ENCODE measurements at regions not wholly inside any gene's neighbourhood (a gene's known extent, or its start where the extent isn't known, plus 50 kb on each side); places are given as distances from the start of the nearest gene placed in this dataset.
A peak's percentile ranks its signal among the peaks of the same experiment; 100 is the strongest.

DNA sequence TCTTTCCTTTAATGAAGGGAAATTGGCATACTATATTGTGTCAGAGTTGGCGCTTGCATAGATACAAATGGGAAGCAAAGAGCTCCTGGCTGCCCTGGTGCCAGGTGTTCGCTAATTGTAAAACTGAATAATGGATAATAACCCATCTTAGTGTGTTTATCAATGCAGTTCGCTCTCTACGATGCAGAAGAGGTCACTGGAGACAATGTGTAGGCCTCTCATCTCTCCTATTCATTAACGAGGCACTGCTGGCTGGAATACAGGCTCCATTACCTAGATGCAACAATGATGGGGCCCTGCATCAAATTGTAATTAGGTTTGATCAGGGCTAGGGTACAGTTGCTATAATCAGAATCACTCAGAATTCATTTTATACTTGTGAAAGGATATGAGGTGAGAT is 171.0 kb downstream of the RMI1 start:
- Histone ChIP-seq H3F3A (replicated peaks; ENCODE audit: insufficient read depth) (no peaks in the 10 kb centered on the region), H2AFZ (ENCODE audit: low read depth) (peak overlapping the region; percentile 62; the same call in 1 of the 2 replicates), H3K4me2 (no peak overlapping the region), H3K9ac (no peak overlapping the region), H3K27me3 (ENCODE audit: insufficient read depth) (no peaks in the 10 kb centered on the region), H3K4me1 (ENCODE audit: control insufficient read depth in 1 of 2, insufficient read depth in 2 of 2, low read depth in 1 of 2, low read length in 1 of 2) (no peaks in the 10 kb centered on the region), H3K36me3 (replicated peaks in 1 of 2; ENCODE audit: control insufficient read depth in 1 of 2, insufficient read depth in 2 of 2, low read length in 1 of 2) (no peaks in the 10 kb centered on the region), H3K9me2 (no peaks in the 10 kb centered on the region), H4K20me1 (ENCODE audit: insufficient read depth) (no peaks in the 10 kb centered on the region), H3K4me3 (ENCODE audit: low read depth in 2 of 2, low read length in 1 of 2) (no peak overlapping the region), H3K27ac (ENCODE audit: low read depth in 2 of 2, low read length in 1 of 2) (no peak overlapping the region), H3K79me2 (ENCODE audit: insufficient read depth) (no peaks in the 10 kb centered on the region), H3K9me3 (no peaks in the 10 kb centered on the region)
- POLR2A ChIA-PET: no interaction called here
- CTCF ChIA-PET: interaction anchor here (0.9 to 3.7 kb wide), 3 partner anchors 10 to 21 kb away, joined by 3 to 18 read pairs (median 4); no protein-coding TSS in a partner anchor
- no peak for DNase-seq
- 78% methylated on average over 5 of the region's 5 CpGs for WGBS (ENCODE audit: low lambda C conversion rate)
- no peak for TF ChIP-seq POLR2AphosphoS5 (IDR thresholded peaks at IDR 0.05; ENCODE audit: low read depth, low read length)
- TF ChIP-seq NRF1 (IDR thresholded peaks at IDR 0.05; ENCODE audit: low read depth, low read length): no peak
- no peak for TF ChIP-seq RCOR1 (IDR thresholded peaks at IDR 0.05; ENCODE audit: low read length)
- no peak for TF ChIP-seq GABPA (IDR thresholded peaks at IDR 0.05; ENCODE audit: low read depth)
- TF ChIP-seq EP300 (IDR thresholded peaks at IDR 0.05; ENCODE audit: borderline replicate concordance in 1 of 2, low read depth in 1 of 2, low read length in 1 of 2): no peak
- TF ChIP-seq FOXM1 (IDR thresholded peaks at IDR 0.05; ENCODE audit: low read depth): no peak
- no peak for TF ChIP-seq EZH2phosphoT487 (IDR thresholded peaks at IDR 0.05; ENCODE audit: borderline replicate concordance, low read depth)
- TF ChIP-seq, protein P1, sequence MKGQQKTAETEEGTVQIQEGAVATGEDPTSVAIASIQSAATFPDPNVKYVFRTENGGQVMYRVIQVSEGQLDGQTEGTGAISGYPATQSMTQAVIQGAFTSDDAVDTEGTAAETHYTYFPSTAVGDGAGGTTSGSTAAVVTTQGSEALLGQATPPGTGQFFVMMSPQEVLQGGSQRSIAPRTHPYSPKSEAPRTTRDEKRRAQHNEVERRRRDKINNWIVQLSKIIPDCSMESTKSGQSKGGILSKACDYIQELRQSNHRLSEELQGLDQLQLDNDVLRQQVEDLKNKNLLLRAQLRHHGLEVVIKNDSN (IDR thresholded peaks at IDR 0.05; ENCODE audit: borderline replicate concordance, low read depth): no peak
- TF ChIP-seq, protein P2, sequence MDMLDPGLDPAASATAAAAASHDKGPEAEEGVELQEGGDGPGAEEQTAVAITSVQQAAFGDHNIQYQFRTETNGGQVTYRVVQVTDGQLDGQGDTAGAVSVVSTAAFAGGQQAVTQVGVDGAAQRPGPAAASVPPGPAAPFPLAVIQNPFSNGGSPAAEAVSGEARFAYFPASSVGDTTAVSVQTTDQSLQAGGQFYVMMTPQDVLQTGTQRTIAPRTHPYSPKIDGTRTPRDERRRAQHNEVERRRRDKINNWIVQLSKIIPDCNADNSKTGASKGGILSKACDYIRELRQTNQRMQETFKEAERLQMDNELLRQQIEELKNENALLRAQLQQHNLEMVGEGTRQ (IDR thresholded peaks at IDR 0.05; ENCODE audit: borderline replicate concordance, low read depth, low read length): no peak
- TF ChIP-seq RFX5 (IDR thresholded peaks at IDR 0.05; ENCODE audit: low read length): no peak
- TF ChIP-seq, protein P3, sequence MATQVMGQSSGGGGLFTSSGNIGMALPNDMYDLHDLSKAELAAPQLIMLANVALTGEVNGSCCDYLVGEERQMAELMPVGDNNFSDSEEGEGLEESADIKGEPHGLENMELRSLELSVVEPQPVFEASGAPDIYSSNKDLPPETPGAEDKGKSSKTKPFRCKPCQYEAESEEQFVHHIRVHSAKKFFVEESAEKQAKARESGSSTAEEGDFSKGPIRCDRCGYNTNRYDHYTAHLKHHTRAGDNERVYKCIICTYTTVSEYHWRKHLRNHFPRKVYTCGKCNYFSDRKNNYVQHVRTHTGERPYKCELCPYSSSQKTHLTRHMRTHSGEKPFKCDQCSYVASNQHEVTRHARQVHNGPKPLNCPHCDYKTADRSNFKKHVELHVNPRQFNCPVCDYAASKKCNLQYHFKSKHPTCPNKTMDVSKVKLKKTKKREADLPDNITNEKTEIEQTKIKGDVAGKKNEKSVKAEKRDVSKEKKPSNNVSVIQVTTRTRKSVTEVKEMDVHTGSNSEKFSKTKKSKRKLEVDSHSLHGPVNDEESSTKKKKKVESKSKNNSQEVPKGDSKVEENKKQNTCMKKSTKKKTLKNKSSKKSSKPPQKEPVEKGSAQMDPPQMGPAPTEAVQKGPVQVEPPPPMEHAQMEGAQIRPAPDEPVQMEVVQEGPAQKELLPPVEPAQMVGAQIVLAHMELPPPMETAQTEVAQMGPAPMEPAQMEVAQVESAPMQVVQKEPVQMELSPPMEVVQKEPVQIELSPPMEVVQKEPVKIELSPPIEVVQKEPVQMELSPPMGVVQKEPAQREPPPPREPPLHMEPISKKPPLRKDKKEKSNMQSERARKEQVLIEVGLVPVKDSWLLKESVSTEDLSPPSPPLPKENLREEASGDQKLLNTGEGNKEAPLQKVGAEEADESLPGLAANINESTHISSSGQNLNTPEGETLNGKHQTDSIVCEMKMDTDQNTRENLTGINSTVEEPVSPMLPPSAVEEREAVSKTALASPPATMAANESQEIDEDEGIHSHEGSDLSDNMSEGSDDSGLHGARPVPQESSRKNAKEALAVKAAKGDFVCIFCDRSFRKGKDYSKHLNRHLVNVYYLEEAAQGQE (IDR thresholded peaks at IDR 0.05; ENCODE audit: low read depth, low read length): no peak

DNA sequence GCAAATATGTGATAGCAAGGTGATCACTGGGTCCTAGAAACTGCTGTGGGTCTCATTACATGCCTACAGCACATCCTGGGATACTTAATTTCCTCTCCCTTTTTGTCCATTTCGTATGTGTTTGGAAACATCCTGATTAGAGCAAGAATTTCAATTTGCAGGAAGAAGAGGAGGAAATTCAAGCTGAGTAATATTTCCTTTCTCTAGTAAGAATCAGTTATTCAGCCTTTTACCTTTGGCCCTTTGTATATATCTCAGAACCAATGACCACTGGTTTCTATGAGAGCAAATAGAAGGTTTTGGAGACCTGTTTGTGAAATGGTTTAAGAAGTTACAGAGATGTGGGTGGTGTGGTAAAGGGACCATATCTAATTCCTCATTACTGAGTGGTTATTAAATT is 171.6 kb downstream of the RMI1 start:
- no peaks in the 10 kb centered on the region for H3K4me1 ChIP-seq (ENCODE audit: control insufficient read depth in 1 of 2, insufficient read depth in 2 of 2, low read depth in 1 of 2, low read length in 1 of 2)
- H4K20me1 ChIP-seq (ENCODE audit: insufficient read depth): no peaks in the 10 kb centered on the region
- no peaks in the 10 kb centered on the region for H3K27me3 ChIP-seq (ENCODE audit: insufficient read depth)
- H3K9me3 ChIP-seq: no peaks in the 10 kb centered on the region
- CTCF ChIA-PET: interaction anchor here (0.9 to 3.7 kb wide), 3 partner anchors 9 to 21 kb away, joined by 3 to 18 read pairs (median 4); no protein-coding TSS in a partner anchor
- no peak overlapping the region for H3K27ac ChIP-seq (ENCODE audit: low read depth in 2 of 2, low read length in 1 of 2)
- POLR2A ChIA-PET: no interaction called here
- H3K36me3 ChIP-seq (replicated peaks in 1 of 2; ENCODE audit: control insufficient read depth in 1 of 2, insufficient read depth in 2 of 2, low read length in 1 of 2): no peaks in the 10 kb centered on the region
- H3K9ac ChIP-seq: no peak overlapping the region
- no peak overlapping the region for H3K4me2 ChIP-seq
- no peaks in the 10 kb centered on the region for H3K9me2 ChIP-seq
- no peaks in the 10 kb centered on the region for H3F3A ChIP-seq (replicated peaks; ENCODE audit: insufficient read depth)
- H3K4me3 ChIP-seq (ENCODE audit: low read depth in 2 of 2, low read length in 1 of 2): no peak overlapping the region
- peak overlapping the region; percentile 62; the same call in 1 of the 2 replicates for H2AFZ ChIP-seq (ENCODE audit: low read depth)
- no peaks in the 10 kb centered on the region for H3K79me2 ChIP-seq (ENCODE audit: insufficient read depth)
- DNase-seq: no peak
- 71% methylated on average over 1 of the region's 1 CpG for WGBS (ENCODE audit: low lambda C conversion rate)
- TF ChIP-seq NFIC (IDR thresholded peaks at IDR 0.05; ENCODE audit: borderline replicate concordance): no peak
- TF ChIP-seq RCOR1 (IDR thresholded peaks at IDR 0.05; ENCODE audit: low read length): no peak
- TF ChIP-seq, protein P4, sequence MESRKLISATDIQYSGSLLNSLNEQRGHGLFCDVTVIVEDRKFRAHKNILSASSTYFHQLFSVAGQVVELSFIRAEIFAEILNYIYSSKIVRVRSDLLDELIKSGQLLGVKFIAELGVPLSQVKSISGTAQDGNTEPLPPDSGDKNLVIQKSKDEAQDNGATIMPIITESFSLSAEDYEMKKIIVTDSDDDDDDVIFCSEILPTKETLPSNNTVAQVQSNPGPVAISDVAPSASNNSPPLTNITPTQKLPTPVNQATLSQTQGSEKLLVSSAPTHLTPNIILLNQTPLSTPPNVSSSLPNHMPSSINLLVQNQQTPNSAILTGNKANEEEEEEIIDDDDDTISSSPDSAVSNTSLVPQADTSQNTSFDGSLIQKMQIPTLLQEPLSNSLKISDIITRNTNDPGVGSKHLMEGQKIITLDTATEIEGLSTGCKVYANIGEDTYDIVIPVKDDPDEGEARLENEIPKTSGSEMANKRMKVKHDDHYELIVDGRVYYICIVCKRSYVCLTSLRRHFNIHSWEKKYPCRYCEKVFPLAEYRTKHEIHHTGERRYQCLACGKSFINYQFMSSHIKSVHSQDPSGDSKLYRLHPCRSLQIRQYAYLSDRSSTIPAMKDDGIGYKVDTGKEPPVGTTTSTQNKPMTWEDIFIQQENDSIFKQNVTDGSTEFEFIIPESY (IDR thresholded peaks at IDR 0.05; ENCODE audit: borderline replicate concordance, low read depth): no peak
- TF ChIP-seq GATA2 (CRISPR knock-in tag; IDR thresholded peaks at IDR 0.05): no peak

All from SK-N-SH (cell line).